Trophoblast cell (in vitro differentiated cells and primary cell): ENCODE measurements at regions not wholly inside any gene's neighbourhood (a gene's known extent, or its start where the extent isn't known, plus 50 kb on each side); places are given as distances from the start of the nearest gene placed in this dataset.

Experiments
- DNase-seq, 2 donors: peaks; one replicate each; pipeline ENCODE4 v3.0.0-alpha.2; 2016
- H2AFZ ChIP-seq: 2 replicates; pipeline ENCODE4 v1.6.1; 2013; ENCODE audit warnings: low read length, moderate library complexity, mild to moderate bottlenecking; ENCODE audit not compliant: insufficient read depth, poor library complexity
- H2AK5ac ChIP-seq: 2 replicates; pipeline ENCODE4 v1.6.1; 2013; ENCODE audit warnings: mild to moderate bottlenecking, low read length
- H2BK120ac ChIP-seq: 2 replicates; pipeline ENCODE4 v1.6.1; 2013; ENCODE audit warnings: low read length, mild to moderate bottlenecking, moderate library complexity; ENCODE audit not compliant: insufficient read depth, poor library complexity
- H2BK12ac ChIP-seq: 2 replicates; pipeline ENCODE4 v1.6.1; 2013; ENCODE audit warnings: mild to moderate bottlenecking, low read length, moderate library complexity
- H2BK5ac ChIP-seq: 2 replicates; pipeline ENCODE4 v1.6.1; 2013; ENCODE audit warnings: low read length, low read depth, moderate library complexity, mild to moderate bottlenecking; ENCODE audit not compliant: poor library complexity
- H3K14ac ChIP-seq: 2 replicates; pipeline ENCODE4 v1.6.1; 2013; ENCODE audit warnings: mild to moderate bottlenecking, low read length
- H3K18ac ChIP-seq: 2 replicates; pipeline ENCODE4 v1.6.1; 2013; ENCODE audit warnings: mild to moderate bottlenecking, low read length
- H3K23ac ChIP-seq: 2 replicates; pipeline ENCODE4 v1.6.1; 2013; ENCODE audit warnings: low read length
- H3K27ac ChIP-seq: 2 replicates; pipeline ENCODE4 v1.5.1; 2013; ENCODE audit warnings: low read depth, mild to moderate bottlenecking, inconsistent platforms, low read length, moderate library complexity
- H3K27me3 ChIP-seq: 2 replicates; pipeline ENCODE4 v1.6.1; 2013; ENCODE audit warnings: inconsistent platforms, mild to moderate bottlenecking, low read length, moderate library complexity; ENCODE audit not compliant: insufficient read depth
- H3K36me3 ChIP-seq, 2 experiments: 1 replicate in 1 of 2; 2 replicates in 1 of 2; pipeline ENCODE4 v1.6.1; 2013; ENCODE audit warnings: low read length in 2 of 2, mild to moderate bottlenecking in 2 of 2, moderate library complexity in 1 of 2; ENCODE audit not compliant: insufficient read depth in 2 of 2, control insufficient read depth in 1 of 2
- H3K4ac ChIP-seq: 2 replicates; pipeline ENCODE4 v1.6.1; 2013; ENCODE audit warnings: low read depth, mild to moderate bottlenecking, low read length, moderate library complexity
- H3K4me1 ChIP-seq, 2 experiments: 1 replicate in 1 of 2; 2 replicates in 1 of 2; pipeline ENCODE4 v1.6.1; 2013; ENCODE audit warnings: low read length in 2 of 2, mild to moderate bottlenecking in 2 of 2, moderate library complexity in 1 of 2; ENCODE audit not compliant: insufficient read depth in 2 of 2, control insufficient read depth in 1 of 2
- H3K4me2 ChIP-seq: 2 replicates; pipeline ENCODE4 v1.6.1; 2013; ENCODE audit warnings: inconsistent platforms, mild to moderate bottlenecking, low read length, moderate library complexity
- H3K4me3 ChIP-seq: 2 replicates; pipeline ENCODE4 v1.5.1; 2013; ENCODE audit warnings: mild to moderate bottlenecking, low read depth, low read length, inconsistent platforms
- H3K79me1 ChIP-seq: one replicate; pipeline ENCODE4 v1.6.1; 2013; ENCODE audit warnings: low read length
- H3K79me2 ChIP-seq: 2 replicates; pipeline ENCODE4 v1.6.1; 2013; ENCODE audit warnings: low read length, mild to moderate bottlenecking; ENCODE audit not compliant: control insufficient read depth, insufficient read depth, poor library complexity
- H3K9ac ChIP-seq: 2 replicates; pipeline ENCODE4 v1.6.1; 2013; ENCODE audit warnings: mild to moderate bottlenecking, low read length
- H3K9me3 ChIP-seq: 2 replicates; pipeline ENCODE4 v1.6.1; 2013; ENCODE audit warnings: low read depth, mild to moderate bottlenecking, control low read depth, inconsistent platforms, low read length; ENCODE audit not compliant: insufficient read depth
- H4K12ac ChIP-seq: 2 replicates; pipeline ENCODE4 v1.6.1; 2013; ENCODE audit warnings: low read depth, mild to moderate bottlenecking, low read length, moderate library complexity
- H4K8ac ChIP-seq: 2 replicates; pipeline ENCODE4 v1.6.1; 2013; ENCODE audit warnings: low read depth, mild to moderate bottlenecking, low read length, moderate library complexity
- H4K91ac ChIP-seq: one replicate; pipeline ENCODE4 v1.6.1; 2013; ENCODE audit warnings: low read depth, mild to moderate bottlenecking, low read length, moderate library complexity
- WGBS: extraction: QIAGEN DNeasy Blood & Tissue Kit; methylation state at CpG from one replicate; pipeline ENCODE4 v1.1.7; 2013; ENCODE audit warnings: missing lambda C conversion rate; ENCODE audit not compliant: insufficient read length, insufficient coverage; ENCODE audit errors: extremely low coverage; 5-methylcytosine and 5-hydroxymethylcytosine counted together

DNA sequence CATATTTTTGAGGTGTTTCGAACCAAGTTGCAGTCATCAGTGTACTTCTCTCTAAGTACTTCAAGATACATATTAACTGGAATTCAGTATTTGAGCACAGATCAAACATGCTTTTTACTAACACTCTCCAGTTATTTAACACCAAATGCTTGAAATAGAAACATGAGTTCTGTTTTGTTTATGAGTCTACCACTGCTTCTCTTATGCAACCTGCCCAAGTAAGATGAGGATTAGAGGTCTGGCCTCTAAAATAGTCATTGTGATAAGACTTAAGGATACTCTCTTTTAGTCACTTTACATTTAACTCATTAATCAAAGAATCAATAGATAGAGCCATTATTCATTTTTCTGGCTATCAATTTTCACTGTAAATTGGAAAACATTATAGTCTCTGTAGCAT is 156.2 kb upstream of the THRB start:
- no peaks in the 10 kb centered on the region for H3K4me1 ChIP-seq
- no peak overlapping the region for H3K27ac ChIP-seq
- no peak overlapping the region for H2BK12ac ChIP-seq
- H3K27me3 ChIP-seq = no peaks in the 10 kb centered on the region
- no peak for DNase-seq
- H3K9me3 ChIP-seq = no peaks in the 10 kb centered on the region
- H3K18ac ChIP-seq = no peak overlapping the region
- H3K79me1 ChIP-seq = no peaks in the 10 kb centered on the region
- no peak overlapping the region for H3K4me3 ChIP-seq
- no peak overlapping the region for H3K4ac ChIP-seq
- no peak overlapping the region for H4K8ac ChIP-seq
- no peak overlapping the region for H2BK5ac ChIP-seq
- H2AFZ ChIP-seq = no peak overlapping the region
- H2AK5ac ChIP-seq = no peak overlapping the region
- no peak overlapping the region for H3K9ac ChIP-seq
- no peak overlapping the region for H4K12ac ChIP-seq
- no peaks in the 10 kb centered on the region for H3K79me2 ChIP-seq
- no CpG with 5 or more reads among the region's 1 CpG for WGBS
- H2BK120ac ChIP-seq = no peak overlapping the region
- no peak overlapping the region for H3K4me2 ChIP-seq
- no peak overlapping the region for H4K91ac ChIP-seq
- no peaks in the 10 kb centered on the region for H3K36me3 ChIP-seq
- H3K14ac ChIP-seq = no peak overlapping the region
- no peak overlapping the region for H3K23ac ChIP-seq

DNA sequence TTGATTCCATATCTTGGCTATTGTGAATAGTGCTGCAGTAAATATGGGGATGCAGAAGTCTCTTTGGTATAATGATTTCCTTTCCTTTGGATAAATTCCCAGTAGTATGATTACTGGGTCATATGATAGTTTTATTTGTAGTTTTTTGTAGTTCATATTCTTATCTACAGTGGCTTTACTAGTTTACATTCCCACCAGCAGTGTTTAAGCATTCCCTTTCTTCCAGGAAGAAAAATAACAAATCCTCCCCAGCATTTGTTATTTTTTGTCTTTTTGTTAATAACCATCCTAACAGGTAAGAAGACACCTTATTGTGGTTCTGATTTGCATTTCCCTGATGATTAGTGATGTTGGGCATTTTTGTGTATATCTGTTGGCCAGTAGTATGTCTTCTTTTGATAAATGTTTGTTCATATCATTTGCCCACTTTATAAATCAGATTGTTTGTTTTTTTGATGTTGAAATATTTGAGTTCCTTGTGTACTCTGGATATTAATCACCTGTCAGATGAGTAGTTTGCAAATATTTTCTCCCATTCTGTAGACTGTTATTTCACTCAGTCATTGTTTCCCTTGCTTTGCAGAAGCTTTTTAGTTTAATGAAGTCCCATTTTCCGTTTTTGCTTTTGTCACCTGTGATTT is 163.3 kb upstream of the THRB start:
- Histone ChIP-seq H3K4me3 (no peak overlapping the region), H3K36me3 (no peaks in the 10 kb centered on the region), H3K27ac (no peak overlapping the region), H3K79me2 (no peaks in the 10 kb centered on the region), H4K91ac (no peak overlapping the region), H3K4me2 (no peak overlapping the region), H3K9ac (no peak overlapping the region), H3K18ac (no peak overlapping the region), H3K9me3 (no peaks in the 10 kb centered on the region), H3K27me3 (no peaks in the 10 kb centered on the region), H2BK120ac (no peak overlapping the region), H4K8ac (no peak overlapping the region), H2BK5ac (no peak overlapping the region), H3K23ac (no peak overlapping the region), H3K4me1 (no peaks in the 10 kb centered on the region), H2AK5ac (no peak overlapping the region), H2BK12ac (no peak overlapping the region), H4K12ac (no peak overlapping the region), H3K14ac (no peak overlapping the region), H3K4ac (no peak overlapping the region), H3K79me1 (no peaks in the 10 kb centered on the region), H2AFZ (no peak overlapping the region)
- DNase-seq = no peak
- WGBS = no CpG with 5 or more reads among the region's 1 CpG

DNA sequence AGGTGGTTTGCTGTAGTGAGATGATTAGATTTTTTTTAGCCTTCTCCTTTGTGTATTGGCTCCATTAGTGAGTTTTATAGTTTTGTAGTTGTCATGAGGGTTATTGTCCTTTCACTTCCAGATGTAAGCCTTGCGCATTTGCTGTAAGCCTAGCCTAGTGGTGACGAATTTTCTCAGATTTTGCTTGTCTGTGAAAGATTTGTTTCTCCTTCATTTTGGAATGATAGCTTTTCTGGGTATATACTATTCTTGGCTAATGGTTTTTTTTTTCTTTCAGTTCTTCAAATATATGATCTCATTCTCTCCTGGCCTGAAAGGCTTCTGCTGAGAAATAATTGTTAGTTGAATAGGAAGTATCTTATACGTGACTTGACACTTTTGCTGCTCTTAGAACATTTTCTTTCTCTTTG is 166.5 kb upstream of the THRB start:
- Histone ChIP-seq H3K14ac (no peak overlapping the region), H3K4ac (no peak overlapping the region), H4K8ac (no peak overlapping the region), H3K9ac (no peak overlapping the region), H3K18ac (no peak overlapping the region), H3K4me3 (no peak overlapping the region), H2BK120ac (no peak overlapping the region), H3K79me1 (no peaks in the 10 kb centered on the region), H3K27ac (no peak overlapping the region), H3K23ac (no peak overlapping the region), H2AFZ (no peak overlapping the region), H3K4me1 (no peaks in the 10 kb centered on the region), H3K27me3 (no peaks in the 10 kb centered on the region), H3K4me2 (no peak overlapping the region), H4K91ac (no peak overlapping the region), H2BK12ac (no peak overlapping the region), H3K9me3 (no peaks in the 10 kb centered on the region), H4K12ac (no peak overlapping the region), H3K79me2 (no peaks in the 10 kb centered on the region), H2AK5ac (no peak overlapping the region), H2BK5ac (no peak overlapping the region), H3K36me3 (no peaks in the 10 kb centered on the region)
- no CpG with 5 or more reads among the region's 3 CpGs for WGBS
- no peak for DNase-seq

DNA sequence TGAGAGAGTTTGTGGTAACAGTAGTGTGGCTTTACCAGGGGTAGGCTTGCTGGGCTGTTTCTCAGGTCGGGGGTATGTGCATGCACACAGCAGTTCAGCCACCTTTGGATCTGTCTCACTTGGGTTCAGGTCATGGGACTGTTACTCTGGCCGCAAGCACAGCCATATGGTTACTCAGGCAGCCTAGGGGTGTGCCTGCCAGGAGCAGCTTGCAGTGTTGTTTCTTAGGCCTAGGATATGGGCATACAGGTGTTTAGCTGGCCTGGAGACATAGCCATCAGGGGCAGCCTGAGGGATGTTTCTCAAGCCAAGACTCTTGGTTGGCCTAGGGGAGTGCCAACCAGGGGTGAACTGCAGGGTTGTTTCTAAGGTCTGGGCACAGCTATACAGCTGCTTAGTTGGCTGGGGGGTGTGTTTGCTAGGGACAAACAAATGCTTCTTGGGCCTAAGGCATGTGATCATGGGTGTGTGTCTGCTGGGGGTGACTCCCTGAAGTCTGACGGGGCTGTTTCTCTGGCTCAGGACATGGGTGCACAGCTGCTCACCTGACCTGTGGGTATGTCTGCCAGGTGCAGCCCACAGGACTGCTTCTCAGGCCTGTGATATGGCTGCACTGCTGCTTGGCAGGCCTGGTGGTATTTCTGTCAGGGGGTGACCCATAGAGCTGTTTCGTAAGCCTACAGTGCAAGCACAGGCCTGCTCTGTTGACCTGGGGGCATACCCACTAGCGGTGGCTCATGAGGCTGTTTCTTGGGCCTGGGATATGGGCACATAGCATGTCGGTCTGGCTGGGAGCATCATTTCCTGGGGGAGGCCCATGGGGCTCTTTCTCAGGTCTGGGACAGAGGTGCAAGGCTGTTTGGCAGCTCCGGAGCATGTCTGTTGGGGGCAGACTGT is 168.0 kb upstream of the THRB start:
- Histone ChIP-seq H4K8ac (no peak overlapping the region), H4K12ac (no peak overlapping the region), H3K36me3 (no peaks in the 10 kb centered on the region), H3K27ac (no peak overlapping the region), H2BK120ac (no peak overlapping the region), H3K79me1 (no peaks in the 10 kb centered on the region), H3K27me3 (no peaks in the 10 kb centered on the region), H3K79me2 (no peaks in the 10 kb centered on the region), H3K4me3 (no peak overlapping the region), H3K18ac (no peak overlapping the region), H3K9me3 (no peaks in the 10 kb centered on the region), H3K4ac (no peak overlapping the region), H3K23ac (no peak overlapping the region), H4K91ac (no peak overlapping the region), H2BK12ac (no peak overlapping the region), H2AK5ac (no peak overlapping the region), H3K4me1 (no peaks in the 10 kb centered on the region), H2AFZ (no peak overlapping the region), H3K9ac (no peak overlapping the region), H2BK5ac (no peak overlapping the region), H3K4me2 (no peak overlapping the region), H3K14ac (no peak overlapping the region)
- no CpG with 5 or more reads among the region's 7 CpGs for WGBS
- DNase-seq = no peak
